NK-92 treated with Interleukin-12 subunit alpha and Interleukin-12 subunit beta, amount 100 ng/mL, for 24 hours (cell line): ENCODE measurements at regions not wholly inside any gene's neighbourhood (a gene's known extent, or its start where the extent isn't known, plus 50 kb on each side); places are given as distances from the start of the nearest gene placed in this dataset.

Experiments
- DNase-seq: peaks from one replicate; lab custom pipeline; 2025; lab: John Stamatoyannopoulos, UW

- no peak for DNase-seq
These were observed 96.5 kb upstream of the VASH1 start for GRCh38 chr14:76664790-76665189.

- no peak for DNase-seq
These were observed 94.5 kb upstream of the VASH1 start for GRCh38 chr14:76666746-76667145.

DNA sequence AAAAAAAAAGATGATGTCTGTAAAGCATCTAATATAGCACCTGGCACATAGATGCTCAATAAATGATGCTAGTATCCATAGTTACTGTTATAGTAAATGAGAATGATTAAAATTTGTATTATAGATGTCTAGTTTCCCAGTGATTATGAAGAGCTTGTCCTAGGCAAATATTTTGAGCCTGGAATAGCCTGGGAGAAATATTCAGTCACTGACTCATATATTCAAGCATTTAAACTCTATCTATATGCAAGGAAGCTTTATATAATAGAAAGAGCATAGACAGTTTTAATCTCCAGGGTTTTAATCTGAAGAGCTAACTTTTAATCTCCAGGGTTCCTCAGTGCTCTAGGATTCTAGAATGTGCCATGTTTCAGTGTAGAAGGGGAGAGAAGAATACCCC is 91.5 kb upstream of the VASH1 start:
- DNase-seq, result no peak

GRCh38 chr14:76672123-76672522 is 89.1 kb upstream of the VASH1 start:
- DNase-seq, result no peak

- DNase-seq, result no peak
These were observed 88.0 kb upstream of the VASH1 start for GRCh38 chr14:76673261-76673660.

GRCh38 chr14:76675046-76675445 is 86.2 kb upstream of the VASH1 start:
- no peak for DNase-seq

- DNase-seq, result no peak
These were observed 84.7 kb upstream of the VASH1 start for GRCh38 chr14:76676539-76676938.

DNA sequence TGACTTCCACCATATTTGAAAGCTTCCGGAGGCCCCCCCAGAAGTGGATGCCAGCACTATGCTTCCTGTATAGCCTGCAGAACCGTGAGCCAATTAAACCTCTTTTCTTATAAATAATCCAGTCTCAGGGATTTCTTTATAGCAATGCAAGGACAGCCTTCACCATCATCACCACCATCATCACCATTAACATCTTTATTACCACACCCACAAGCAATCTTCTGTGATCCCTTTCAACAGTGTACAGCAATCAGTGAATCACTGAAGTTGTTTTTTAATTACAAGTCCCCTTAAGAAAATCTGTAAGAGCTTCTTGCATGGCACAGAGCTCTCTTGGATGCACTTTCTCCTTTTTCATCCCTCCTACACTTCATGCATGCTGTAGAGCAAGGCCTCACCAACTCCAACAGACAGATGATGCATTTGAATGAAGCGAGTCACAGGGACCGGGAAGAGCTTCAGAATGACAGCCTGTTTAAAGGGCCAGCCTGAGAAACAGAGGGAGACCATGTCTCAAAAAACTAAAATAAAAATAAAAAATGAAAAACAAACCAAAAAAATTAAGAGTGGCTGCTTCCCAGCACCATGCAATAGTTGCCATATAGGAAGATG is 83.6 kb upstream of the VASH1 start:
- DNase-seq, result no peak

DNA sequence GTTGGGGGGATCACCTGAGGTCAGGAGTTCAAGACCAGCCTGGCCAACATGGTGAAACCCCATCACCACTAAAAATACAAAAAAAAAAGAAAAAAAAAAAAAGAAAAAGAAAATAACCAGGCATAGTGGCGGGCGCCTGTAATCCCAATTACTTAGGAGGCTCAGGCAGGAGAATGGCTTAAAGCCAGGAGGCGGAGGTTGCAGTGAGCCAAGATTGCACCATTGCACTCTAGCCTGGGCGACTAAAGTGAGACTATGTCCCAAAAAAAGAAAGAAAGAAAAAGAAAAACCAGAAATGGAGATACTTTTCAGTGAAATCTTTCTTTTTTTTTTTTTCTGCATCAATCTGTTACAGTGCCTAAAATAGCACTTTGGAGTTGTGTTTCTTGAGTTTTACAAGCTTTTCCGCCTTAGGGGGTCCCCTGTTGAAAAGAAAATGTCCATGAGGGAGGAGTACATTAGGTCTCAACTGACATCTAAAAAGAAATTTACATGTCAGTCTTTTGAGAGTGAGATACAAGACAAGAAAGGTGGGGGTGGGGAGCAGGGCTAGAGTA is 82.9 kb upstream of the VASH1 start:
- no peak for DNase-seq

GRCh38 chr14:76682367-76682766 is 78.9 kb upstream of the VASH1 start:
- no peak for DNase-seq

GRCh38 chr14:76686646-76687045 is 74.6 kb upstream of the VASH1 start:
- no peak for DNase-seq

DNA sequence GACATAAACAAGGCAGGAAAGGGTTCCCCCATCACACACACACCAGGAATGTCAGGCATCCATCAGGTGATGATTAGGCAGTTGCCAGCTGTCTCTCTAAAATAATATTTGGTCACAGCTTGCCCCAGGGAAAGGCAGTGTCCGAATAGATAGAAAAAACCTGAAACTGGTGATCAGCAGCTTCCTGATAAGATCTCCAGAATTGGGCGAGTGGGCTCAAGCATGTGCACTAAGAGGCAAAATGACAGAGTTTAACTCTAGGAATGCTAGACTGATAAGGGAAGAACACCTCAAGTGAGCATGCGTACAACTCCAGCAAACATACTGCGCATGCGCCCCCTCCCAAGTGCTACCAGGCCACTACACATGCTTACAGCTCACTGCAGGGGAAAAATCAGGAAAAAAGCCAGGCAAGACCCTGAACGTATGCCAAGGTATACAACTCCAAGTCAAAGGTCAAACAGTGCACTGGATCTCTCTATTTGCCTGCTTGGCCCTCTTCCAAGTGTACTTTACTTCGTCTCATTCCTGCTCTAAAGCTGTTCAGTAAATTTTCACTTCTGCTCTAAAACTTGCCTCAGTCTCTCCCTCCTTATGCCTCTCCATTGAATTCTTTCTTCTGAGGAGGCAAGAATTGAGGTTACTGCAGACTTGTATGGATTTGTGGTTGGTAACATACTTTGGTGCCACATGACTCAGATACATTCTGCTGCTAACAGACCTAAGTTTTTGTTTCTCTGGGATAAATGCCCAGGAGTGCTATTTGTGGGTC is 73.5 kb upstream of the VASH1 start:
- no peak for DNase-seq

GRCh38 chr14:76688383-76688671 is 72.9 kb upstream of the VASH1 start:
- DNase-seq, result no peak

DNA sequence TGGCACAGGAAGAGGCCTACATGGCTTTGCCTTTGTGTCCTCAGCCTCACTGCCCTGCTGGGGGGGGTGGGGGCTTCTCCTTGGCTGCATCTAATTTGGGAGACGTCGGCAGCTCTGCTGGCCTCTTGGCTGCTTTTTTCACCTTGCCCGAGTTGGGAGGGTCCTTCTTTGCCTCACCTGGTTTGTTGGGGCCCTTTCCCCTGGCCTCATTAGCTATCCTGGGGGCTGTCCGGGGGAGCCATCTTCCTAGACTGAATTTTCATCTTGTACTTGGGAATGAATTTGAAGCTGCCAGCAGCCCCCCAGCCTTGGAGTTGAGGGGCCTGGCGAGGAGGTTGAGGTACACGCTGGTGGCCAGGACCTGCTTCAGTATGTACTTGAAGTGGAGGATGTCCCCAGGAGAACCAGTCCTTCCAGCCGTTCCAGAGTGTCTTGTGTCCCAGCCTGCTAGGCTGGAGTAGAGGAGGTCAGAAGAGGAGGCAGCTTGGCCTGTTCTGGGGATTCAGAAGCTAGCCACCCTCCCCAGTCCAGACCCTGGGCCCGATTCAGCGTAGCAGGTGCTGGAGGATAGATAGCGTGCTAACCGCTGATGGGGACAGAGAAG is 70.7 kb upstream of the VASH1 start:
- no peak for DNase-seq

DNA sequence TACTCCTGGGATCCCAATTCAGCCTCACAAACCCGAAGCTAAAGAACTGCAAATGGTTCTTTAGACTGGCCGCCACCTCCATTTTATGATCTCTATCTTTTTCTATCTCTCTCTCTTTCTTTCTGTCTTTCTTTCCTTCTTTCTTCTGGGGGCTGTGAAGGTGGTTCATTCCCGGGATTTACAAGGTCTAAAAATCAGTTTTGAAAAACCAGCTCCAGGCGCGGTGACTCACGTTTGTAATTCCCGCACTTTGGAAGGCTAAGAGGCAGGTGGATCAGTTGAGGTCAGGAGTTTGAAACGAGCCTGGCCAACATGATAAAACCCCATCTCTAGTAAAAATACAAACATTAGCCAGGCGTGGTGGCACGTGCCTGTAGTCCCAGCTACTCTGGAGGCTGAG is 67.2 kb upstream of the VASH1 start:
- no peak for DNase-seq

GRCh38 chr14:76695263-76695920 is 65.9 kb upstream of the VASH1 start:
- no peak for DNase-seq

DNA sequence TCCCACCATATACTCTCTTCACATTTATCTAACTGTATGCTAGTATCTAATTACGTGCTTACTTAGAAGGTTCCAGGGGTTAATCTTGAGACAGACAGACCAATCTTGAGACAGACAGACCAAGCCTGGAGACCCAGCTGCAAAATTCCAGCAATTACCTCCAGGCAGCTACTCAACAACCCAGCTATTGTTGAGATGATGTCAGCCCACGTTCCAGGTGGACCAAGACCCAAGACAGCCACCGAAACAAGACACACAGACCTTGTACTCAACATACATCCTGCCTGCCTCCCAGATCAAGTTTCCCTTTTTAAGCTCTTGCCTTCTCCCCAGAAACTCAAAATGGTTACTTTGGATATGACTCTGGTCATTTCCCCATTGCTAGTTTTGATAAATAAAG is 64.9 kb upstream of the VASH1 start:
- DNase-seq, result no peak

GRCh38 chr14:76696791-76697190 is 64.5 kb upstream of the VASH1 start:
- DNase-seq, result no peak

DNA sequence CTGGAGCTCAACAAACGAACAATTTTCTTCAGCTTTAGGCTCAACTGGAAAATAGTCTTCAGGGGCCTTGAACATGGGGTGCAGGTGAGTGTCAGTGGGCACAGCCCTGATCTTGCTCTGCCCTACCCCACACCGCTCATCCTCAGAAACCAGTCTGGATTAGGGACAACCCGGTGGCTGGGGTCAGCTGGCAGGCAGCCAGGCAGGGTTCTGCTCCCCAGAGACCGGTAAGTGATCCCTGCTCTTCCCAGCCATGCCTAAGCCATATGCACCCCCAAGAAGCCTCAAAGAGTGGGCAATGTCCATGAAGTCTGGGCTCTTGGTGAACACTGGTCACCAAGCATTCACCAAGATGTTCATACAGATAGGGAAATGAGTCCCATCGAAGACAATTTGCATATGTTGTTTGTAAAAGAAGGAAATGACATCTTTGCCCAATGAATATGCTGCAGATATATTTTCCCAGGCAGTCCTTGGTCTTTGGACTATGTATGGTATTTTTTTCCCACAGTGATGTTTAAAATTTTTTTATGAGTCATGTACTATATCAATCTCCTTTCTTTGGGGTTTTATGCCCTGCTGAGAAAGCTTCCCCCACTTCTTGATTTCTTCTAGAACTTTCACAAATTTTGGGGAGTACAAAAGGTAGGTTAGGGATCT is 63.9 kb upstream of the VASH1 start:
- no peak for DNase-seq

- no peak for DNase-seq
These were observed 63.1 kb upstream of the VASH1 start for GRCh38 chr14:76698191-76698590.

GRCh38 chr14:76698631-76699030 is 62.6 kb upstream of the VASH1 start:
- no peak for DNase-seq

- DNase-seq, result no peak
These were observed 61.9 kb upstream of the VASH1 start for GRCh38 chr14:76699209-76699938.
